SIG-M5 treated with dmso at 0.1 percent for 504 hours (cell line): ENCODE measurements at regions not wholly inside any gene's neighbourhood (a gene's known extent, or its start where the extent isn't known, plus 50 kb on each side); places are given as distances from the start of the nearest gene placed in this dataset.

Experiments
- DNase-seq: peaks from one replicate; lab custom pipeline; 2025; ENCODE audit not compliant: unreplicated experiment; lab: John Stamatoyannopoulos, UW

DNA sequence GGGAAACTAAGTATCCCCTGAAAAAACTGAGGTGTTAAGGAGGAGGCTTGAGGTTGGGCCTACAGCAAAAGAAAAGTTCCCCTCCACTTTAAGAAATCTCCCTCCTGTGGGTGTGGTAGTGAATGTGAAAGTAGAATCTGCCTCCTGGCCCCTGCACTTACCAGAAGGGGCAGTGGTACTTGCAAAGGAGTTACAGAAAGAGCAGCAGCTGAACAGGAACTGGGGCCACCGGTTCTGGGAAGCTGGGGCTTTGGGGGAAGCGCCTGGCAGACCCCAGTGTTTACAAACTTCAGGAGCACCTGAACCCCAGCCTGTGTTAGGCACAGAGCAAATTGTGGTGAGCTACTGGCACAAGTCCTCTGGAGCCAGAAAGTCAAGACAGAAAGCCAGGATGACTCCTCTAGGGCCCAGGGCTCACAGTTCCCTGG lies 250.2 kb upstream of the FGGY start:
- peak; percentile 12 for DNase-seq

DNA sequence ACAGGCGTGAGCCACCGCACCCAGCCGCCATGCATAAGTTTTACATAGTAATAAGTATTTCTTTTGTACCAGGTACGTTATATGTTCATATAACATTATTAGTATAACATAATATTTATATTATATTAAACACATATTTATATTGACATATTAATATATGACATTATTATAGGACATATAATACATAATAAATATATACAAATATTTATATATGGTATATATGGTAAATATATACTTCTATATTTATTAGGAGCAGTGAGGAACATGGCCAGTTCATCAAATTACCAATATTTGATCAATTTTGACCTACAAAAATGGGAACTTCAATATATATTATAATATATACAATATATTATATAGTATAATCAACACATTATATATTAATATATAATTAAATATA lies 245.9 kb upstream of the FGGY start:
- no peak for DNase-seq

DNA sequence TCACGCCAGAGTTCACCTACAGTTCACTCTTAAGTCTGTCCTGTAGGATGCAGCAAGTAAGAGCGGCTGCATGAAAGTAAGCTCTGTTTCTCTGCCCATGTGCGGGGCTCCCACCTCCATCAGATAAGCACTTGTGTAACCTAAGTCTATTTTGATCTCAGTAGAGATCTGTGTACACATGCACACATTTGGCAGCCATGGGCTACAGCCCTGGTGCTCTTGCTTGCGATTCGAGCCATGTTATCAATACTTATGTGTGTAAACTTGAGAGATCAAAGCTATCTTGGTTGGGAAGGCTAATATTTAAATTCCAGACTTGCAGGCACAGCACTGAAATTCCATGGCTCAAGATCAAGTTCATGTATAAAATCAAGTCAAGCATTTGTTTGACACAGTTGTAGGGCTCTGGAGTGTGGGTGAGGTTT lies 244.7 kb upstream of the FGGY start:
- DNase-seq = no peak

DNA sequence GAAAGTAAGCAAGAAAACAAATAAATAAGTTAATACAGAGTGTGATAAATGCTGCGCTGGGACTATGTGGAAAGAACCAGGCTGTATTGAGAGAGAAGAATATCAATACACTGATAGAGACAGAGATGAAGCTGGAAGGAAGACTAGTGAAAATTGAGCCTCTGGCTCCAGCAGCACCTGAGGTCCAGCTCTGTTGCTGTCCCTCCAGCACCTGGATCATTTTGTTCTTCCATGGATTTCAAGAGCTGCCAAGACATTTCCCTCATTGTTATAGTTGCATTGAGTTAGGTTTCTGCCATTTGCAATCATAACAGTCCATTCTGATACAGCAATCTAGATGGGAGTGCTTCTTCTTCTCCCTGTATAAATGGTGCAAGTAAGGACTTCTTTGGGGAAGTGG lies 242.7 kb upstream of the FGGY start:
- DNase-seq = no peak

DNA sequence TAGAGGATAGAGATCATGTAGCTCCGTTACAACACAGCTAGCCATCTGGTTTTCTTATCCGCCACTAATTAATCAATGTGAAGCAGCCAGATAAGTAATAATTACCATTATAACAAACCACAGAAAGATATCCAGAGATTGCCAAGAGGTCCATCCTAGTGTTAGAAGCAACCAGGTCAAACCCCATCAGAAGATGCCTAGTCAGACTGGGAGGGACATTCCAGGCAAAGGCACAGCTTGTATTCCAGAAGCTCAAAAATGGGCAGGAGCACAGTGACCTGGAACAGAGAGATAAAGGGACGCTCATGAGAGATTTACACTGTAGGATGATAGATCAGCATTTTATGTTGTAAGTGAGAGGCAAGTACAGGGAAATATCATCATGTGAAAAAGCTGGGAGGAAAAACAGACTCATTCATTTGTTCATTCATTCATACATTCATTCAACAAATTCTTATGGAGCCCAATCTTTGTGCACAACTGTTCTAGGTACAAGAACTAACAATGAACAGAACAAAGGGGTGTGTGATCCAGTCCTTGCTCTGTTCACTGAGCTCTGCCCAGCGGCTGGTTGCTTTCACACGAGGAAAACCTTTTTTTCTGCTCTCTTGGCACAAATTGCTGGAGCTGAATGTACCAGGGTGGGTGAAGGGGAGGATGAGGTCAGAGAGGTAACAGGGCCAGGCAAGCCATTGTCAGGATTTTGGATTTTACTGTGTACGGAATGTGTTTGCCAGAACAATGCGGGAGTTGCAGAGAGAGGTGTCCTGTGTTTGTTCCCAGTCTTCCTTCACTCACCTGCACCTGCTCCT lies 240.8 kb upstream of the FGGY start:
- DNase-seq = no peak

DNA sequence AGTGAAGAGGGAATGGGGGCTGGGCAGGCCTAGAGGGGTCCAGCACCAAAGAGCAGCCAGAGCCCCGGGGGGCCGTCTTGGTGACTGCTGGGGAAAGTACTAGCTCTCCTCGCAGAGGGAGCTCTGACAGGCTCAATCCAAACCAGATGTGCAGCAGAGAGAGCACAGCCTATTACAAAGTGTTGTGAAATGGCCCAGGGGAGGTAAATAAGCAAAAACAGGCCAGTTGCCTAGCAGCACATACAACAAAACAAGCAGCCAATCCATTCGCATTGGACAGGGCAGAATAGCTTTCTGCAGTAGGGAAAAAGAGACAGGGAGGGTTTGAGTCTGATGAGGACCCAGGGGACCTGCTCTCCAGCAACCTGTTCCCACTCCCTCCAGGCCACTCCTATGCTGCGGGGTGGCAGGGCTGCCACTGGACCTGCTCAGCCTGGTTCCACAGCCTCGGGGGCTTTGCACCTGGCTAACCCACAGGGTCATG lies 239.6 kb upstream of the FGGY start:
- DNase-seq = peak; percentile 27

DNA sequence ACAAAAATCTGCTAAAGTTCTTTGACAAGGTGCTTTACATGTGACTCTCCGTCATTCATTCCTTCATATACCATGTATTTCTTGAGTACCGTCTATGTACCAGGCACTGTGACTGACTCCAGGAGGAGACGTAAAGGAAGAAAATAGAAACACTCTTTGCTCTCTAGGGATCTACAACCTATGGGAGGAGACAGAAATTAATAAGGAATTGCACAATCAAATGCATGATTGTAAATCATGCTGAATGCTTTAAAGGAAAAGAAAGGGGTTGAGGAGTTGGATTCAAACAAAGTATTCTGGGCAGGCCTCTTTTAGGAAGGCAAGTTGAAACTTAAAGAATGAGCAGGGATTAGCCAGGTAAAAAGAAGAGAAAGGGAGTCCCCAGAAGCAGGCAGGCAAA lies 239.1 kb upstream of the FGGY start:
- DNase-seq = no peak

DNA sequence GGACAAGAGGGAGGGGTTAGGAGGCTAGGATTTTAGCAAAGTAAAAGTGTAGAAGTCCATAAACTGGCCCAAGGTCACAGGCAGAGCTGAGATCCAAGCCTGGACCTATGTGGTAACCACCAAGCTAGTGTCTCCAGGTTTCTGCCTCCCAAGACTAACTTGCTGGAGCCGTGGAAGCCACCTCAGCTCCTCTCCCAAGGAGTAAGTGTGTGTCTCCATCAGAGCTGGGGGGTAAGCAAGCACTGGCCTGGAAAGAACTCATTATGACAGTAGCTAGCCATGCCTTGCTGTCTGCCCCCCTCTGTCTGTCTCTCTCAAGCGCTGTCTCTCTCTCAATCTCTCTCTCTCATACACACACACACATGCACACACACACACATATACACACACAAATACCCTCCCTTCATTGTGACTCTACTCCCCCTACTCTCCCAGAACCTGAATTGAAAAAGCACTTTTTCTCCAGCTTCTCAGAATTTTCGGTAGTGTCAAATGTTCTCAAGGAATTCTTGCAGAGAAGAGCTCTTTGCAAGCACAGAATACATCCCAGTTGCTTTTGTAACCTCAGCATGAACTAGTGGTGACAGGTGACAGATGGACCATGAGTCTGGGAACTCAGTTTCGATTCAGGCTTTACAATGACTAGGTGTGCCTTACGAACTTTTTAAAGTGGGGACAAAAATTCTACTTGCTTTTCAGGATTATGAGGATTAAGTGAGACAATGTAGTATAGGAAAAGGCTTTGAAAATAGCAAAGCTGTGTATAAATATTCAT lies 238.0 kb upstream of the FGGY start:
- DNase-seq = no peak

DNA sequence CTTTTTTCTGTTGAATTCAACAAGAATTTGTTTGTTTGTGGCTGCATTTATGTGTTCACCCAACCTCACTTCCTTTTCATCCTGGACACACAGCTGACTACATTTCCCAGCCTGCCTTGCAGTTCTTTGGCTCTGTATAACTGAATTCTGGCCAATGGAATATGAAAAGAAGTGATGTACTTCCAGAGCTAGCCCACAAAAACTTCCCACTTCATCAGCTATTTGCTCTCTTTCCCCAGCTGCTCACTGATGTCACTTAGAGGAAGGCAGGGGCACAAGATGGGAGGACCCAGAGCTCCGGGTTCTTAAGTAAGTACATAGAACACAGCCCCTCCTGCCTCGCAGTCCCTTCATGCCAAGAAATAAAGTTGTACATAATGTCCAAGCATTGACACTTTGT lies 235.0 kb upstream of the FGGY start:
- no peak for DNase-seq

DNA sequence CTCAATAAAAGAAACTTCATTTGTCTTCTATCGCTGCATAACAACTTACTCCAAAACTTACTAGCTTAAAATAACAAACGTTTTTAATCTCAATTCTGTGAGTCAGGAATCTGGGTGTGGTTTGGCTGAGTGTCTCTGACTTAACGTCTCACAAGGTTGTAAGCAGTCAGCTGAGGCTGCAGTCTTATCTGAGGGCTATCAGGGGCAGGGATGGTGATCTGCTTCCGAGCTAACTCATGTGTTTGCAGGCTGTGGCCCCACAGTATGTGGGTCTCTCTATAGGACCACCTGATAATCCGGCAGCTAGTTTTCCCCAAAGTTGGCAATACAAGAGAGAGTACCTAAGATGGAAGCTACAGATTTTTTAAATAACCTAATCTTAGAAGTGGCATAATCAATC lies 234.2 kb upstream of the FGGY start:
- DNase-seq = no peak

DNA sequence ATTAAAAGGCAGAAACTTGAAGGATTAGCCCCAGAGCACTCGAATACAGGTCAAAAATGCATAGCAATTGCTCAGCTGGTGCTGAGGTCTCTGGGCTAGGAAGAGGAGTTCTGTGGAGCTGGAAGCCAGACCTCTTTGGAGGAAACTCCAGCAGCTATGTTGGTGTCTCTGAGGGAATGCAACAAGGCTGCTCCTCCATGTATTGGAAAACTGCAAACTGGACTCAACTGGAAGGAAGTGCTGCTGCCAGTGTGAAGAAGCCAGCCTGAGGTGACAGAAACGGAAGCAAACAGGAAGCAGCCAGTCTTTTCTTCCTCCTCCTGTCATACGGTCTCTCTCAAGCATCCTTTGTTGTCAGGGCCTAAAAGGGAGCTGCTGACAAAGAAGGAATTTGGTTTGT lies 233.4 kb upstream of the FGGY start:
- no peak for DNase-seq

DNA sequence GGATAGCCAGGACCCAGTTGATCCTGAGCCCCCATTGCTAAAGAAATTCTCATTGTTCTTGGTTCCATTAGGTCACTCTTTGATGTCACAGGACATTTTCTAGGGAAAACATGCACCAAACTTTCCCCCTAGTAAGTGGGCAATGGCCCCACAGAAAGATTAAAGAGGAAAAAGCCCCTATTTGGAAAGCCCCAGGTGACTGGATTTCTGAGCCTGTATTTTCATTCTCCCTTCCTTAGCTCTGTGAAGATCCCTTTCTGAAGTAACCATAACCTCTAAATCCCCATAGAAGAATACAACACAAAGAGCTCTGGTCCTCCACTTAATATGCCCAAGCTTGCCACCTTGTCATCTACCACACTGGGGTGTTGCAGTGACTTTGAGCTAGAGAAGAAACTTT lies 232.3 kb upstream of the FGGY start:
- DNase-seq = no peak

DNA sequence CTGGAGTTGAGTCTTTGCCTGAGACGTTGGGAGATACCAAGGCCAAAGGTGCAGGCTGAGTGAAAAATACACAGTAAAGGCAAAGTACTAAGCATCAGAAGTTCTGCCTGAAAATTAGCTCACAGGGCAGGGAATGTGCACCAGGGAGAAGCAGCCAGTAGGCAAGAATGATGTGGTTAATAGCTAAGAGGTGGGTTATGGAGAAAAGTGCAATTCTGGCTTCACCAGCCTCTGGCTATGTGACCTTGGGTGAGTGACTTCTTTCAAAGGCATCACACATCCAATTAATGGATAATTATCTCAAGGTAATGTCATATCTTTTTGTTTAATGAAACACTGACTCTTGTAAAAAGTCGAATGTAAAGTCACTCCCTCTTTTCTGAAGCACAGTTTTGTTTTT lies 230.7 kb upstream of the FGGY start:
- DNase-seq = no peak

DNA sequence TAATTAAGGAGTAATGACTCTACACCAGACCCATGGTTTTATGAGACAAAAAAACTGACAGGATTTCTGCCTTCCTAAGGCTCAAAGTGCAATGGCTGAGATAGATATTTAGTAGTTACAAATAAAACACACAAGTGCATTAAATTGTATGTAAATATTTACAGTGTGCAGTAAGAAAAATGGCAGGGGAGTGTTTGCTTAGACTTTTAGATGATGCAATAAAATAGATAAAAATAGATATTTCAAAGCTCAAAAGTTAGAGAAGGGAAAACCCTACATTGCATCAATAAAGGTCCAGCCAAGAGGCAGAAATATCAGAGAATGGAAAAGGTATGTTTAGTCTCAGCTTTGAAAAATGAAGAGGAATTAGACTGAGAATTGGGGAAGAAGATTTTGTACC lies 226.3 kb upstream of the FGGY start:
- DNase-seq = no peak

DNA sequence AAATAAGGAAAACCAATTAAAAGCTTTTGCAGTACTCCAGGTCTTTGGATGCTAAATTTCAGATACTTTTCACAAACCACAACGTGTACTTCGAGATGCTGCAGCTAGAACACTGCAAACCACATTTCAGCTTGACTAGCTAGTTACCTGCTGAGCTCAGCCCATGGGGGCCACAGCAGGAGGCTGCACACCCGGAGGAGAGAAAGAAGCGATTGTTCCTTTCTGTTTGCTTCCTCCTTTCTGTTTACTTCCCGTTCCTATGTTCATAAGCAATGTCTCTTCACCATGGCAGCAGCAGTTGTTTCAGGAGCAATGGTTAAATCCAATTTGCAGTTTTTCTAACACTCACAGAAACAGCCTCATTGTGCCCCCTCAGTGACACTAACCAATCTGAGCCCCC lies 225.6 kb upstream of the FGGY start:
- peak; percentile 63 for DNase-seq

DNA sequence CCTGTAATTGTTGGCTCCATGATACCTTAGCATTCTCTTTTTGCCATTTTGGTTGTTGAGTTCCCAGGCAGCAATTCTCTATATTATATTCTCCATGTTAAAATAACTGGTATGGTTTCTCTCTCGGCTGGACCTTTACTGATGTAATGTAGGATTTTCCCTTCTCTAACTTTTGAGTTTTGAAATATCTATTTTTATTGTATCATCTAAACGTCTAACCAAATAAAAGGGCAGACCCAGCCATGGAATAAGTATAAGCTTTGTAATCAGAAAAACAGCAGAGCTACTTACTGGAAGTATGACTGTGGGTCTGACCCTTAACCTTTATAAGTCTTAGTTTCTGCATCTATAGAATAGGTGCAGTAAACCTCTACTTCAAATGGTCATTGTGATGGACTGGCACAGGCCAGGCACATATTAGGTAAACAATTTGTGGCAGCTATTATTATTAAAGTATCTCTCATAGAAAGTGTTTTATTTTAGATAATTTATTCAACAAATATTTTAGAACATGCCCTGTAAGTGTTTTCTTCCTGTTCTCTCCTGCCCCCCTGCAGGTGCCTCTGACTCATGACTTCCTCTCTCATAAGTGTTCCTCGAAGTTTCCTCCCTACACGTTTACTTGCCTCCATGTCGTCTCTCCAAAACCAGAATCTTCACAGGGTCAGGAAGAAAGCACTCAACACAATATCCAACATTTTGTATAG lies 224.9 kb upstream of the FGGY start:
- DNase-seq = no peak

DNA sequence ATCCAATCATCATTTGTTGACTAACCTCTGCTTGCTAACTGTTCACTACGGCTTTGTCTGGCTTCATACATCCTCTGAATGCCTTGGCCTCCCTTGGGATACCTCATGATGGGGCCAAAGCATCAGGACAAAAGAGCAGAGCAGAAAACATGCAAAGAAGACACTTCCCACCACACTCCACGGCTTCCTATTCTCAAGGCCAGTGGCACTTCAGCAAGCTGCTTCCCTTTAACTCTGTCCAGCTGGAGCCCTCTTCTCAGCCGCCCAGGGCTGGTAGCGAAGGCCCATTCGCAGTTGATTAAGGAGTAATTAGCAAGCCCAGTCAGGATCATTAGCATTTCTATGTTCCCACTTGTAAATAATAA lies 224.3 kb upstream of the FGGY start:
- DNase-seq = no peak

DNA sequence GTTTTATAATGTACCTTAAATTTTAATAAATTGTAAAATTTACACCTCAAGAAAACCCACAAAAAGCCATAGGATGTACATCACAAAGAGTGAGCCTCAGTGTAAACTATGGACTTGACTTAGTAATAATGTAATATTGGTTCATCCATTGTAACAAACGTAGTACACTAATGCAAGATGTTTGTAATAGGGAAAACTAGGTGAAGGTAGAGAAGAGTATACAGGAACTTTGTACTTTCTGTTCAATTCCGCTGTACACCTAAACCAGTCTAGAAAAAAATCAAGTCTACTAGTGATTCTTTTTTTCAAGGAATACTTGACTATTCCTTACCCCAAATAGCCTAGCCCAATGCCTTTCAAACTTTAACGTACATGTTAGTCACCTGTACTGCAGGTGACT lies 222.3 kb upstream of the FGGY start:
- no peak for DNase-seq

DNA sequence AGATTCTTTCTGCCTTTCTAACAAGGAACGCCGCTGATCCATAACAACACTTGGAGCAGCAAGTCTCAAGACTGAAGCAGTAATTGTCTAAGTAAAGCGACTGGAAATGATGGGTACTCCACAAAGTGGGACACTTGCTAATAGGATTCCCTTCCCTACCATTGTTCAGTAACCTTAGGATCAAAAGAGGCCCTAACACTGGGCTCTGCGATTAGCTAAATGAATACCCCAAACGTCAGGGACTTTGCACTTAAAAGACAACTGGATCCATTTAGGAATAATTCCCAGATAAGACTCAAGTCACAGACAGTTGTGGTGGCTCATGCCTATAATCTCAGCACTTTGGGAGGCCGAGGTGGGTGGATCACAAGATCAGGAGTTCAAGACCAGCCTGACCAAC lies 221.9 kb upstream of the FGGY start:
- no peak for DNase-seq

DNA sequence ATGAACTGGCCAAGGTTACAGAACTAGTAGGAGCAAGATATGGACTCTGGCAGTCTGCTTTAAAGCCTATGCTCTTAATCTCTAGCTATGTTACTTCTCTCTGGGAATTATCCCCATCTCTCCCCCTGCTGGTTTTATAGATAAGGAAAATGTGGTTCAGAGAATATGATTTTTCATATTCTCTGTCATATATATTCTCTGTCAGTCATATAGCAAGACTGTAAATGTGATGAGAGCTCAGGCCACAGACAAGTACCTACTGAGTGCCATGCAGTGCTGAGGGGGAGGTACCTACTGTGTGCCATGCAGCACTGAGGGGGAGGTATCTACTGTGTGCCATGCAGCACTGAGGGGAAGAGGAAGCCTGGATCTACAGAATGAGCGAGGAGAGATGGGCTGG lies 220.3 kb upstream of the FGGY start:
- no peak for DNase-seq

DNA sequence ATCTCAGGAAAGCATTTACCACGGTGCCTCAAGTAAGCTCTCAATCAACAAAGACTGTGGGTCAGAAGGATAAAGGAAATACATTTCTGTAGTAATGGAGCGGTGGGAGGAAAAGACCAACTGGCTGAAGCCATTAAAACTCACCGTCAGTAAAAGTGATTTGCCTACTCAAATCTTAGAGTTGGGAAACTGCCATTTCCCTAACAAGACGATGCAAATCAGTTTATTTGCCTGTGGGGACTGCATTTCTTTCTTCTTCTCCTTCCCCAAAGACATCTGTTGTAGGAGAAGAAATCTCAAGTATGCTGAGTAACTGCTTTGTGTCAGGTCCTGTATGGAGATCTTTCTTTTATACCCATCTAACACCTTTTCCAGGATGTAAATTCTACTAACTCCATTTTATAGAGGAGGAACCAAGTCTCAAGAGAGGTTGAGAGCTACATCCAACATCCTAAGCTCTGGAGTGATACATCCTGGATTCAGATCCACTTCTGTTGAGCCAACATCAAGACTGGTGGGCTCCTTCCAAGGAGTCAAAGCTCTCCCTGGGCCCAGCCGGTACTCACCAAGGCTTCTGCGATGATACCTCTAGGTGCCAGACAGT lies 219.3 kb upstream of the FGGY start:
- DNase-seq = no peak
